WTC11 (cell line): ENCODE measurements at regions not wholly inside any gene's neighbourhood (a gene's known extent, or its start where the extent isn't known, plus 50 kb on each side); places are given as distances from the start of the nearest gene placed in this dataset.

Experiments used
- FOXP1 ChIP-seq: sonication (generic); formaldehyde crosslinking; IDR thresholded peaks from 2 replicates; pipeline ENCODE4 v1.8.0; 2022; ENCODE audit warnings: missing genetic modification reagents, mild to moderate bottlenecking, moderate library complexity, borderline replicate concordance
- MXD4 ChIP-seq: fragments of 250-450 bp; sonication (Bioruptor Pico); IDR thresholded peaks from 2 replicates; pipeline ENCODE4 v1.8.0; 2021; ENCODE audit warnings: mild to moderate bottlenecking, moderate library complexity, borderline replicate concordance
- NFATC4 ChIP-seq: fragments of 250-450 bp; sonication (Bioruptor Pico); IDR thresholded peaks from 2 replicates; pipeline ENCODE4 v1.9.0; 2021; ENCODE audit warnings: mild to moderate bottlenecking
- NFE2L1 ChIP-seq: sonication (generic); formaldehyde crosslinking; IDR thresholded peaks from 2 replicates; pipeline ENCODE4 v1.8.1; 2023; ENCODE audit warnings: missing genetic modification reagents
- NFYB ChIP-seq: sonication (generic); formaldehyde crosslinking; conservative IDR thresholded peaks from 2 replicates; pipeline ENCODE4 v1.8.0; 2022; ENCODE audit warnings: low read depth, missing genetic modification reagents
- NR2C2 ChIP-seq: sonication (generic); formaldehyde crosslinking; IDR thresholded peaks from 2 replicates; pipeline ENCODE4 v1.8.0; 2022; ENCODE audit warnings: mild to moderate bottlenecking, missing genetic modification reagents
- PRRX2 ChIP-seq: fragments of 250-450 bp; sonication (Bioruptor Pico); IDR thresholded peaks from 2 replicates; pipeline ENCODE4 v1.8.0; 2021; ENCODE audit warnings: mild to moderate bottlenecking
- TF ChIP-seq, protein P1 (sequence below): fragments of 200-600 bp; IDR thresholded peaks from 2 replicates; pipeline ENCODE4 v1.8.0; 2022; ENCODE audit warnings: antibody characterized with exemption
- TF ChIP-seq, protein P2 (sequence below): sonication (generic); formaldehyde crosslinking; IDR thresholded peaks from 2 replicates; pipeline ENCODE4 v1.8.1; 2022; ENCODE audit warnings: missing genetic modification reagents, borderline replicate concordance

DNA sequence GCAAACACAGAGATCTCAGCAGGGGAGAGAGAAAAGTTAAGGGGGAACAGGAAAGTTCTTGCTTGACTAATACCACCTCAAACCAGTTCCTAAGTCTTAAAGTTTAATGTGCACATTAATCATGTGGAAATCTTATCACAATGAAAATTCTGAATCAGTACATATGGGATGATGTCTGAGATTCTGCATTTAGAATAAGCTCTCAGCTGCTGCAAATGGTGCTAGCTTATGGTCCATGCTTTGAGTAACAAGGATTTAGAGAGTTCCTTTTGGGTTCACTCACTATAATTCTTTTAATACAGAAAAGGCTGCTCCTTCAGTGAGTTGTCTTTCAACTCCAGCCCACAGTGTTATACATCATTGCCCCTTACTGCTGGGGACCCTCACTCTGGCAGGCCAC lies 99.5 kb upstream of the THRB start:
- TF ChIP-seq, protein P1, sequence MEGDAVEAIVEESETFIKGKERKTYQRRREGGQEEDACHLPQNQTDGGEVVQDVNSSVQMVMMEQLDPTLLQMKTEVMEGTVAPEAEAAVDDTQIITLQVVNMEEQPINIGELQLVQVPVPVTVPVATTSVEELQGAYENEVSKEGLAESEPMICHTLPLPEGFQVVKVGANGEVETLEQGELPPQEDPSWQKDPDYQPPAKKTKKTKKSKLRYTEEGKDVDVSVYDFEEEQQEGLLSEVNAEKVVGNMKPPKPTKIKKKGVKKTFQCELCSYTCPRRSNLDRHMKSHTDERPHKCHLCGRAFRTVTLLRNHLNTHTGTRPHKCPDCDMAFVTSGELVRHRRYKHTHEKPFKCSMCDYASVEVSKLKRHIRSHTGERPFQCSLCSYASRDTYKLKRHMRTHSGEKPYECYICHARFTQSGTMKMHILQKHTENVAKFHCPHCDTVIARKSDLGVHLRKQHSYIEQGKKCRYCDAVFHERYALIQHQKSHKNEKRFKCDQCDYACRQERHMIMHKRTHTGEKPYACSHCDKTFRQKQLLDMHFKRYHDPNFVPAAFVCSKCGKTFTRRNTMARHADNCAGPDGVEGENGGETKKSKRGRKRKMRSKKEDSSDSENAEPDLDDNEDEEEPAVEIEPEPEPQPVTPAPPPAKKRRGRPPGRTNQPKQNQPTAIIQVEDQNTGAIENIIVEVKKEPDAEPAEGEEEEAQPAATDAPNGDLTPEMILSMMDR, result no peak
- TF ChIP-seq PRRX2 (no peak), NR2C2 (CRISPR knock-in tag) (no peak), NFYB (CRISPR knock-in tag) (no peak), NFATC4 (CRISPR knock-in tag) (no peak), MXD4 (CRISPR knock-in tag) (no peak), NFE2L1 (CRISPR knock-in tag) (no peak), FOXP1 (CRISPR knock-in tag) (no peak)
- TF ChIP-seq, protein P2, sequence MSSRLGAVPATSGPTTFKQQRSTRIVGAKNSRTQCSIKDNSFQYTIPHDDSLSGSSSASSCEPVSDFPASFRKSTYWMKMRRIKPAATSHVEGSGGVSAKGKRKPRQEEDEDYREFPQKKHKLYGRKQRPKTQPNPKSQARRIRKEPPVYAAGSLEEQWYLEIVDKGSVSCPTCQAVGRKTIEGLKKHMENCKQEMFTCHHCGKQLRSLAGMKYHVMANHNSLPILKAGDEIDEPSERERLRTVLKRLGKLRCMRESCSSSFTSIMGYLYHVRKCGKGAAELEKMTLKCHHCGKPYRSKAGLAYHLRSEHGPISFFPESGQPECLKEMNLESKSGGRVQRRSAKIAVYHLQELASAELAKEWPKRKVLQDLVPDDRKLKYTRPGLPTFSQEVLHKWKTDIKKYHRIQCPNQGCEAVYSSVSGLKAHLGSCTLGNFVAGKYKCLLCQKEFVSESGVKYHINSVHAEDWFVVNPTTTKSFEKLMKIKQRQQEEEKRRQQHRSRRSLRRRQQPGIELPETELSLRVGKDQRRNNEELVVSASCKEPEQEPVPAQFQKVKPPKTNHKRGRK (CRISPR knock-in tag), result no peak
